ENCODE measurements at regions not wholly inside any gene's neighbourhood (a gene's known extent, or its start where the extent isn't known, plus 50 kb on each side); places are given as distances from the start of the nearest gene placed in this dataset.

DNA sequence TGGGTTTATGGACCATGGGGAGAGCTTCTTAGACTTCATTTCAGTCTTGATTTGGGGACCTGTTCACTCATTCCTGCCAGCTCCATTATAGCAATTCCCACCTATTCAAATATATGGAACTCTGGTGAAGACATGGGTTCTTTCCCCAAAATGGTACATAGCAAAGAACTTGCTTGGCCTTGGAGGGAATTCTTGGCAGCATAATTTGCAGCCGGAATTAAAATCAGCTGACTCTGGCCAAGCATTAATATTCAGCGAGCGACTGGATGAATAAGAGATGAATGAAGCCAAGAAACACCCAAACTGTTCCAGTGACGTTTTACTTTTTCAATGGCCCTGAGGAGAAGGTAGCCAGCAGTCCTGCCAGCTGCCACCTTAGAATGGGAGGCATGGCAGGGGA lies 88.4 kb upstream of the SOX1 start:
- Histone ChIP-seq H3K36me3 (ENCODE audit: control insufficient read depth, insufficient read depth, low read length) (no peaks in the 10 kb centered on the region), H3K27ac (ENCODE audit: low read length) (no peak overlapping the region), H3K4me3 (ENCODE audit: low read depth in 2 of 2, low read length in 2 of 2) (no peak overlapping the region), H3K9me3 (ENCODE audit: control insufficient read depth, insufficient read depth, low read depth, low read length) (no peaks in the 10 kb centered on the region), H3K4me1 (ENCODE audit: control insufficient read depth, insufficient read depth, low read length) (no peaks in the 10 kb centered on the region), H3K27me3 (ENCODE audit: control insufficient read depth, insufficient read depth, low read length) (no peaks in the 10 kb centered on the region)
- ChIA-PET CTCF (no interaction called here), POLR2A (no interaction called here)
- TF ChIP-seq POLR2AphosphoS5 (IDR thresholded peaks at IDR 0.05; ENCODE audit: low read depth, low read length) (no peak), TCF7L2 (IDR thresholded peaks at IDR 0.05; ENCODE audit: low read depth, low read length) (no peak), SIN3A (IDR thresholded peaks at IDR 0.05; ENCODE audit: borderline replicate concordance, insufficient read depth, low read depth, low read length) (no peak)
- TF ChIP-seq, protein P1, sequence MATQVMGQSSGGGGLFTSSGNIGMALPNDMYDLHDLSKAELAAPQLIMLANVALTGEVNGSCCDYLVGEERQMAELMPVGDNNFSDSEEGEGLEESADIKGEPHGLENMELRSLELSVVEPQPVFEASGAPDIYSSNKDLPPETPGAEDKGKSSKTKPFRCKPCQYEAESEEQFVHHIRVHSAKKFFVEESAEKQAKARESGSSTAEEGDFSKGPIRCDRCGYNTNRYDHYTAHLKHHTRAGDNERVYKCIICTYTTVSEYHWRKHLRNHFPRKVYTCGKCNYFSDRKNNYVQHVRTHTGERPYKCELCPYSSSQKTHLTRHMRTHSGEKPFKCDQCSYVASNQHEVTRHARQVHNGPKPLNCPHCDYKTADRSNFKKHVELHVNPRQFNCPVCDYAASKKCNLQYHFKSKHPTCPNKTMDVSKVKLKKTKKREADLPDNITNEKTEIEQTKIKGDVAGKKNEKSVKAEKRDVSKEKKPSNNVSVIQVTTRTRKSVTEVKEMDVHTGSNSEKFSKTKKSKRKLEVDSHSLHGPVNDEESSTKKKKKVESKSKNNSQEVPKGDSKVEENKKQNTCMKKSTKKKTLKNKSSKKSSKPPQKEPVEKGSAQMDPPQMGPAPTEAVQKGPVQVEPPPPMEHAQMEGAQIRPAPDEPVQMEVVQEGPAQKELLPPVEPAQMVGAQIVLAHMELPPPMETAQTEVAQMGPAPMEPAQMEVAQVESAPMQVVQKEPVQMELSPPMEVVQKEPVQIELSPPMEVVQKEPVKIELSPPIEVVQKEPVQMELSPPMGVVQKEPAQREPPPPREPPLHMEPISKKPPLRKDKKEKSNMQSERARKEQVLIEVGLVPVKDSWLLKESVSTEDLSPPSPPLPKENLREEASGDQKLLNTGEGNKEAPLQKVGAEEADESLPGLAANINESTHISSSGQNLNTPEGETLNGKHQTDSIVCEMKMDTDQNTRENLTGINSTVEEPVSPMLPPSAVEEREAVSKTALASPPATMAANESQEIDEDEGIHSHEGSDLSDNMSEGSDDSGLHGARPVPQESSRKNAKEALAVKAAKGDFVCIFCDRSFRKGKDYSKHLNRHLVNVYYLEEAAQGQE (IDR thresholded peaks at IDR 0.05; ENCODE audit: insufficient read depth in 1 of 2, low read depth in 2 of 2, low read length in 1 of 2) = no peak
- TF ChIP-seq, protein P2, sequence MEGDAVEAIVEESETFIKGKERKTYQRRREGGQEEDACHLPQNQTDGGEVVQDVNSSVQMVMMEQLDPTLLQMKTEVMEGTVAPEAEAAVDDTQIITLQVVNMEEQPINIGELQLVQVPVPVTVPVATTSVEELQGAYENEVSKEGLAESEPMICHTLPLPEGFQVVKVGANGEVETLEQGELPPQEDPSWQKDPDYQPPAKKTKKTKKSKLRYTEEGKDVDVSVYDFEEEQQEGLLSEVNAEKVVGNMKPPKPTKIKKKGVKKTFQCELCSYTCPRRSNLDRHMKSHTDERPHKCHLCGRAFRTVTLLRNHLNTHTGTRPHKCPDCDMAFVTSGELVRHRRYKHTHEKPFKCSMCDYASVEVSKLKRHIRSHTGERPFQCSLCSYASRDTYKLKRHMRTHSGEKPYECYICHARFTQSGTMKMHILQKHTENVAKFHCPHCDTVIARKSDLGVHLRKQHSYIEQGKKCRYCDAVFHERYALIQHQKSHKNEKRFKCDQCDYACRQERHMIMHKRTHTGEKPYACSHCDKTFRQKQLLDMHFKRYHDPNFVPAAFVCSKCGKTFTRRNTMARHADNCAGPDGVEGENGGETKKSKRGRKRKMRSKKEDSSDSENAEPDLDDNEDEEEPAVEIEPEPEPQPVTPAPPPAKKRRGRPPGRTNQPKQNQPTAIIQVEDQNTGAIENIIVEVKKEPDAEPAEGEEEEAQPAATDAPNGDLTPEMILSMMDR (IDR thresholded peaks at IDR 0.05) = no peak
- in situ Hi-C loops (cut with HindIII; ENCODE audit: low pct_unique_long_range_greater_than_20kb, low sequenced_read_pairs) (no loop called here), intact Hi-C loops (cut with micrococcal nuclease; ENCODE audit: unreplicated experiment) (no loop called here)
- BruUV-seq (replicated peaks) = no TSS peak
- ATAC-seq (no peak), DNase-seq (ENCODE audit: low read depth, low spot score) (no peak)

GRCh38 chr13:111980146-111980929 lies 86.6 kb upstream of the SOX1 start:
- intact Hi-C loops (cut with micrococcal nuclease; ENCODE audit: unreplicated experiment) (no loop called here), in situ Hi-C loops (cut with HindIII; ENCODE audit: low pct_unique_long_range_greater_than_20kb, low sequenced_read_pairs) (no loop called here)
- Histone ChIP-seq H3K36me3 (ENCODE audit: control insufficient read depth, insufficient read depth, low read length) (no peaks in the 10 kb centered on the region), H3K27ac (ENCODE audit: low read length) (no peak overlapping the region), H3K9me3 (ENCODE audit: control insufficient read depth, insufficient read depth, low read depth, low read length) (no peaks in the 10 kb centered on the region), H3K4me3 (ENCODE audit: low read depth in 2 of 2, low read length in 2 of 2) (no peak overlapping the region), H3K4me1 (ENCODE audit: control insufficient read depth, insufficient read depth, low read length) (no peaks in the 10 kb centered on the region), H3K27me3 (ENCODE audit: control insufficient read depth, insufficient read depth, low read length) (no peaks in the 10 kb centered on the region; the same call in 1 of the 2 replicates)
- ATAC-seq (no peak), DNase-seq (ENCODE audit: low read depth, low spot score) (no peak)
- no TSS peak for BruUV-seq (replicated peaks)
- ChIA-PET CTCF (no interaction called here), POLR2A (no interaction called here)
- TF ChIP-seq POLR2AphosphoS5 (IDR thresholded peaks at IDR 0.05; ENCODE audit: low read depth, low read length) (no peak), TCF7L2 (IDR thresholded peaks at IDR 0.05; ENCODE audit: low read depth, low read length) (no peak), SIN3A (IDR thresholded peaks at IDR 0.05; ENCODE audit: borderline replicate concordance, insufficient read depth, low read depth, low read length) (no peak)
- TF ChIP-seq, protein P2 (IDR thresholded peaks at IDR 0.05) = no peak
- TF ChIP-seq, protein P1 (IDR thresholded peaks at IDR 0.05; ENCODE audit: insufficient read depth in 1 of 2, low read depth in 2 of 2, low read length in 1 of 2) = no peak
